Neural cell (in vitro differentiated cells): ENCODE measurements at regions not wholly inside any gene's neighbourhood (a gene's known extent, or its start where the extent isn't known, plus 50 kb on each side); places are given as distances from the start of the nearest gene placed in this dataset.

Experiments
- H2AFZ ChIP-seq: fragments of 200-600, 300-800 bp; sonication (generic), shearing (Covaris generic); 2 replicates; pipeline ENCODE4 v1.6.0; 2014; ENCODE audit warnings: low read depth, mild to moderate bottlenecking, antibody characterized with exemption, low read length, moderate library complexity
- H3F3A ChIP-seq: fragments of 200-600 bp; shearing (Covaris generic); 2 replicates; pipeline ENCODE4 v1.6.1; 2016; ENCODE audit warnings: mild to moderate bottlenecking, moderate library complexity, mixed read lengths, antibody characterized with exemption, low read length; ENCODE audit not compliant: insufficient read depth, poor library complexity, severe bottlenecking
- H3K27ac ChIP-seq: fragments of 200-600, 300-800 bp; sonication (generic), shearing (Covaris generic); 2 replicates; pipeline ENCODE4 v1.5.1; 2014; ENCODE audit warnings: mild to moderate bottlenecking, low read length, moderate library complexity
- H3K27me3 ChIP-seq: fragments of 300-800, 200-600 bp; sonication (generic), shearing (Covaris generic); 2 replicates; pipeline ENCODE4 v1.6.0; 2014; ENCODE audit warnings: mild to moderate bottlenecking, low read depth, low read length, moderate library complexity; ENCODE audit not compliant: insufficient read depth
- H3K36me3 ChIP-seq: fragments of 300-800, 200-600 bp; sonication (generic), shearing (Covaris generic); 2 replicates; pipeline ENCODE4 v1.5.1; 2014; ENCODE audit warnings: mild to moderate bottlenecking, antibody characterized with exemption, low read length, moderate library complexity; ENCODE audit not compliant: insufficient read depth
- H3K4me2 ChIP-seq: fragments of 300-800, 200-600 bp; sonication (generic), shearing (Covaris generic); 2 replicates; pipeline ENCODE4 v1.6.0; 2014; ENCODE audit warnings: mild to moderate bottlenecking, low read length
- H3K4me3 ChIP-seq: fragments of 300-800, 200-600 bp; sonication (generic), shearing (Covaris generic); 2 replicates; pipeline ENCODE4 v1.5.1; 2014; ENCODE audit warnings: mild to moderate bottlenecking, low read length, moderate library complexity
- H3K79me2 ChIP-seq: fragments of 200-600 bp; shearing (Covaris generic); replicated peaks from 2 replicates; pipeline ENCODE4 v1.6.0; 2014; ENCODE audit warnings: mild to moderate bottlenecking, low read length, moderate library complexity; ENCODE audit not compliant: insufficient read depth
- H3K9ac ChIP-seq: fragments of 300-800, 200-600 bp; sonication (generic), shearing (Covaris generic); 2 replicates; pipeline ENCODE4 v1.6.1; 2016; ENCODE audit warnings: mild to moderate bottlenecking, low read length, mixed read lengths
- H3K9me2 ChIP-seq: fragments of 200-600 bp; shearing (Covaris generic); 2 replicates; pipeline ENCODE4 v1.6.1; 2016; ENCODE audit warnings: mild to moderate bottlenecking, low read length, mixed read lengths; ENCODE audit not compliant: insufficient read depth
- H3K9me3 ChIP-seq: fragments of 200-600, 300-800 bp; sonication (generic), shearing (Covaris generic); 2 replicates; pipeline ENCODE4 v1.6.1; 2016; ENCODE audit warnings: mild to moderate bottlenecking, mixed run types, low read length, moderate library complexity, mixed read lengths
- H4K20me1 ChIP-seq: fragments of 200-600 bp; shearing (Covaris generic); 2 replicates; pipeline ENCODE4 v1.6.1; 2016; ENCODE audit warnings: mild to moderate bottlenecking, mixed run types; ENCODE audit not compliant: insufficient read depth
- CTCF ChIP-seq: fragments of 450-650 bp; IDR thresholded peaks from 2 replicates; pipeline ENCODE4 v1.5.1; 2014; ENCODE audit warnings: antibody characterized with exemption, mild to moderate bottlenecking, moderate library complexity; ENCODE audit not compliant: poor library complexity, severe bottlenecking
- EP300 ChIP-seq: fragments of 450-650 bp; conservative IDR thresholded peaks from 2 replicates; pipeline ENCODE4 v1.6.1; 2014; ENCODE audit warnings: antibody characterized with exemption, mild to moderate bottlenecking, moderate library complexity; ENCODE audit not compliant: poor library complexity, severe bottlenecking
- EZH2 ChIP-seq: fragments of 200-600, 300-800 bp; shearing (Covaris generic), sonication (generic); IDR thresholded peaks from 2 replicates; pipeline ENCODE4 v1.6.1; 2014; ENCODE audit warnings: antibody characterized with exemption, low read length, borderline replicate concordance, mild to moderate bottlenecking; ENCODE audit not compliant: insufficient read depth, poor library complexity, severe bottlenecking
- MXI1 ChIP-seq: fragments of 450-650 bp; conservative IDR thresholded peaks from 2 replicates; pipeline ENCODE4 v1.6.1; 2014; ENCODE audit warnings: antibody characterized with exemption, mild to moderate bottlenecking; ENCODE audit not compliant: poor library complexity, severe bottlenecking
- POLR2AphosphoS5 ChIP-seq: IDR thresholded peaks from 2 replicates; pipeline ENCODE4 v1.6.1; 2012
- RAD21 ChIP-seq: fragments of 450-650 bp; conservative IDR thresholded peaks from 2 replicates; pipeline ENCODE4 v1.6.1; 2014; ENCODE audit warnings: antibody characterized with exemption, mild to moderate bottlenecking, moderate library complexity
- REST ChIP-seq: IDR thresholded peaks from 2 replicates; pipeline ENCODE4 v1.6.1; 2012; ENCODE audit warnings: borderline replicate concordance
- SMC3 ChIP-seq: fragments of 450-650 bp; conservative IDR thresholded peaks from 2 replicates; pipeline ENCODE4 v1.6.1; 2014; ENCODE audit warnings: antibody characterized with exemption, mild to moderate bottlenecking, moderate library complexity; ENCODE audit not compliant: poor library complexity
- TAF1 ChIP-seq: IDR thresholded peaks from 2 replicates; pipeline ENCODE4 v1.6.1; 2012; ENCODE audit warnings: low read depth

GRCh38 chr6:167474171-167474570 lies 149.3 kb downstream of the TTLL2 start:
- Histone ChIP-seq H3K4me2 (no peak overlapping the region), H3K27ac (no peak overlapping the region), H3K79me2 (no peaks in the 10 kb centered on the region), H3K36me3 (no peaks in the 10 kb centered on the region), H3K9me2 (no peaks in the 10 kb centered on the region), H2AFZ (no peak overlapping the region), H3K4me3 (no peak overlapping the region), H4K20me1 (no peaks in the 10 kb centered on the region), H3K9ac (no peak overlapping the region), H3F3A (no peaks in the 10 kb centered on the region), H3K27me3 (no peaks in the 10 kb centered on the region), H3K9me3 (no peaks in the 10 kb centered on the region)
- TF ChIP-seq EZH2, result no peak
- no peak for TF ChIP-seq POLR2AphosphoS5
- no peak for TF ChIP-seq RAD21

- Histone ChIP-seq H4K20me1 (no peaks in the 10 kb centered on the region), H3K4me3 (no peak overlapping the region), H3K9ac (no peak overlapping the region), H3K9me2 (no peaks in the 10 kb centered on the region), H3F3A (no peaks in the 10 kb centered on the region), H3K4me2 (no peak overlapping the region), H3K79me2 (no peaks in the 10 kb centered on the region), H2AFZ (no peak overlapping the region), H3K27me3 (no peaks in the 10 kb centered on the region), H3K36me3 (no peaks in the 10 kb centered on the region), H3K9me3 (no peaks in the 10 kb centered on the region), H3K27ac (no peak overlapping the region)
- TF ChIP-seq CTCF (no peak), POLR2AphosphoS5 (no peak), EZH2 (no peak), SMC3 (no peak), MXI1 (no peak), TAF1 (no peak), EP300 (no peak), REST (no peak), RAD21 (no peak)
These were observed 149.8 kb downstream of the TTLL2 start for GRCh38 chr6:167474725-167475124.

- Histone ChIP-seq H3K79me2 (no peaks in the 10 kb centered on the region), H2AFZ (no peak overlapping the region), H3K27ac (no peak overlapping the region), H3K4me3 (no peak overlapping the region), H3K9me2 (no peaks in the 10 kb centered on the region), H3K9ac (no peak overlapping the region), H3K9me3 (no peaks in the 10 kb centered on the region), H3K27me3 (no peaks in the 10 kb centered on the region), H3K4me2 (no peak overlapping the region), H3F3A (no peaks in the 10 kb centered on the region), H3K36me3 (no peaks in the 10 kb centered on the region), H4K20me1 (no peaks in the 10 kb centered on the region)
- TF ChIP-seq REST (no peak), RAD21 (no peak), TAF1 (no peak), SMC3 (no peak), CTCF (no peak), MXI1 (no peak), EZH2 (no peak), POLR2AphosphoS5 (no peak)
These were observed 151.1 kb downstream of the TTLL2 start for GRCh38 chr6:167475947-167476346.
